Peyer's patch (tissue), 4 donors: ENCODE measurements at regions not wholly inside any gene's neighbourhood (a gene's known extent, or its start where the extent isn't known, plus 50 kb on each side); places are given as distances from the start of the nearest gene placed in this dataset.

Experiments
- DNase-seq, 3 donors: peaks; one replicate each; pipeline ENCODE4 v3.0.0-alpha.2; 2017 to 2019
- H3K27ac ChIP-seq, 4 donors: fragments of 200-600 bp; sonication (generic); one replicate each; pipeline ENCODE4 v1.5.1; 2016 to 2019
- H3K27me3 ChIP-seq, 2 donors: fragments of 200-600 bp; sonication (generic); one replicate each; pipeline ENCODE4 v1.5.1; 2019
- H3K36me3 ChIP-seq, 3 donors: fragments of 200-600 bp; sonication (generic); one replicate each; pipeline ENCODE4 v1.5.1; 2016 to 2019
- H3K4me1 ChIP-seq, 4 donors: fragments of 200-600 bp; sonication (generic); one replicate each; pipeline ENCODE4 v1.5.1; 2016 to 2019
- H3K4me3 ChIP-seq, 4 donors: fragments of 200-600 bp; sonication (generic); 1 replicate in 3 of 4; 2 replicates in 1 of 4; pipeline ENCODE4 v1.5.1; 2016 to 2019; ENCODE audit warnings: mild to moderate bottlenecking in 1 of 4
- H3K9me3 ChIP-seq, 4 donors: fragments of 200-600 bp; sonication (generic); one replicate each; pipeline ENCODE4 v1.5.1; 2016 to 2019; ENCODE audit warnings: mild to moderate bottlenecking in 1 of 4
- POLR2A ChIP-seq, 2 donors: fragments of 450-650 bp; IDR thresholded peaks; one replicate each; pipeline ENCODE4 v1.5.1; 2017; ENCODE audit warnings: antibody characterized with exemption in 2 of 2, mild to moderate bottlenecking in 2 of 2, moderate library complexity in 2 of 2
- TF ChIP-seq, protein P1 (sequence below), 6 experiments: fragments of 450-650 bp in 4 of 6; fragments of 200-600 bp in 2 of 6; sonication (generic) in 1 of 6; IDR thresholded peaks; one replicate each; pipeline ENCODE4 v1.5.1; 2017 to 2019; ENCODE audit warnings: antibody characterized with exemption in 6 of 6, mild to moderate bottlenecking in 3 of 6, moderate library complexity in 1 of 6

- H3K4me3 ChIP-seq, result no peak overlapping the region
Measured at GRCh38 chr15:97597801-97598200, 362.7 kb upstream of the ARRDC4 start.

DNA sequence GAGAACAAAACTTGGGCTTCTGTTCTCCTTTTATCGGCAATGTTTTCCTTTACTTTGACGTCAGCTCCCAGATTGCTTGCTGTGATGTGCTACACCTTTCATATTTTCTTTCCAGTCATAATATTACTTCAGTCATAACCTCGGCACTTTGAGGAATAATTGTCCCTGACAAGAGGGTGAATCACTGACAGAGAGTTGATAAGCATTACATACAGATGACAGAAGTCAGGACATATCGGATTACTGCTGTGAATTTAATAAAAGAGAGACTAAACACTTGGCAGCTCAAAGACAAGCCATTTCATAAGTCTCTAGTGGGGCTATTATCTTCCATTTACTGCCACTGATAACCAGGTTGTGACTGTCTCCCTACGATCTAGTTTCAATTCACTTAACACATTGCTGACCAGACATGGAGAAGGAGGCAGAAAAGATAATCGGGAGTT lies 362.1 kb upstream of the ARRDC4 start:
- H3K4me1 ChIP-seq, result no peaks in the 10 kb centered on the region
- TF ChIP-seq, protein P1, sequence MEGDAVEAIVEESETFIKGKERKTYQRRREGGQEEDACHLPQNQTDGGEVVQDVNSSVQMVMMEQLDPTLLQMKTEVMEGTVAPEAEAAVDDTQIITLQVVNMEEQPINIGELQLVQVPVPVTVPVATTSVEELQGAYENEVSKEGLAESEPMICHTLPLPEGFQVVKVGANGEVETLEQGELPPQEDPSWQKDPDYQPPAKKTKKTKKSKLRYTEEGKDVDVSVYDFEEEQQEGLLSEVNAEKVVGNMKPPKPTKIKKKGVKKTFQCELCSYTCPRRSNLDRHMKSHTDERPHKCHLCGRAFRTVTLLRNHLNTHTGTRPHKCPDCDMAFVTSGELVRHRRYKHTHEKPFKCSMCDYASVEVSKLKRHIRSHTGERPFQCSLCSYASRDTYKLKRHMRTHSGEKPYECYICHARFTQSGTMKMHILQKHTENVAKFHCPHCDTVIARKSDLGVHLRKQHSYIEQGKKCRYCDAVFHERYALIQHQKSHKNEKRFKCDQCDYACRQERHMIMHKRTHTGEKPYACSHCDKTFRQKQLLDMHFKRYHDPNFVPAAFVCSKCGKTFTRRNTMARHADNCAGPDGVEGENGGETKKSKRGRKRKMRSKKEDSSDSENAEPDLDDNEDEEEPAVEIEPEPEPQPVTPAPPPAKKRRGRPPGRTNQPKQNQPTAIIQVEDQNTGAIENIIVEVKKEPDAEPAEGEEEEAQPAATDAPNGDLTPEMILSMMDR (IDR thresholded peaks at IDR 0.05), result no peak
- TF ChIP-seq POLR2A (IDR thresholded peaks at IDR 0.05), result no peak
- DNase-seq, result no peak
- no peaks in the 10 kb centered on the region for H3K36me3 ChIP-seq
- H3K27ac ChIP-seq, result no peak overlapping the region
- H3K4me3 ChIP-seq, result no peak overlapping the region
- H3K27me3 ChIP-seq, result no peaks in the 10 kb centered on the region
- H3K9me3 ChIP-seq, result no peaks in the 10 kb centered on the region

More at GRCh38 chr15:97597801-97598200, 362.7 kb upstream of the ARRDC4 start:
- H3K27ac ChIP-seq, result no peak overlapping the region
- TF ChIP-seq, protein P1 (IDR thresholded peaks at IDR 0.05), result no peak
- no peak for TF ChIP-seq POLR2A (IDR thresholded peaks at IDR 0.05)
- H3K36me3 ChIP-seq, result no peaks in the 10 kb centered on the region
- no peaks in the 10 kb centered on the region for H3K27me3 ChIP-seq
- H3K9me3 ChIP-seq, result no peaks in the 10 kb centered on the region
- DNase-seq, result no peak
- no peaks in the 10 kb centered on the region for H3K4me1 ChIP-seq

DNA sequence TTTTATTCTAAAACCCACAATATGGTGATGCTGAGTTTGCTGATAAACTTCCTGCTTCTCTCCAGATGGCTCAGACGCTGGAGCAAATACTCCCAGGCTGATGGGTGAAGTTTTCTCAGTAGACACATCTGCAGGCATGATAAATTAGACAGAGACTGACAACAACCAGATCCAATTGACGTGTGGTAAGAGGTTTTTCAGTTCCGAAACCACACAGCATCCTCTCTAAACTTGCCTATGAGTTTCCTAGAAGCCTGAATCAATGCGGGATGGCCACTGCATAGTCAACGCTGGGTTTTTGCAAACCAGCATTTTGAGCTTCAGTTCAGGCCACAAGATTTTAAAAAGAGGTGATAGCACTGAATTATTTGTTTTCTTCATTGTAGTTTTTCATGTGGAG lies 360.3 kb upstream of the ARRDC4 start:
- Histone ChIP-seq H3K27ac (no peak overlapping the region), H3K27me3 (no peaks in the 10 kb centered on the region), H3K4me1 (no peaks in the 10 kb centered on the region), H3K36me3 (no peaks in the 10 kb centered on the region), H3K9me3 (no peaks in the 10 kb centered on the region), H3K4me3 (no peak overlapping the region)
- TF ChIP-seq POLR2A (IDR thresholded peaks at IDR 0.05), result no peak
- TF ChIP-seq, protein P1 (IDR thresholded peaks at IDR 0.05), result no peak
- no peak for DNase-seq

GRCh38 chr15:97604677-97605076 lies 355.8 kb upstream of the ARRDC4 start:
- TF ChIP-seq, protein P1 (IDR thresholded peaks at IDR 0.05), result no peak
- no peak for TF ChIP-seq POLR2A (IDR thresholded peaks at IDR 0.05)
- no peaks in the 10 kb centered on the region for H3K27me3 ChIP-seq
- no peak for DNase-seq
- H3K4me1 ChIP-seq, result no peaks in the 10 kb centered on the region
- no peak overlapping the region for H3K27ac ChIP-seq
- H3K36me3 ChIP-seq, result no peaks in the 10 kb centered on the region
- H3K4me3 ChIP-seq, result no peak overlapping the region
- no peaks in the 10 kb centered on the region for H3K9me3 ChIP-seq

DNA sequence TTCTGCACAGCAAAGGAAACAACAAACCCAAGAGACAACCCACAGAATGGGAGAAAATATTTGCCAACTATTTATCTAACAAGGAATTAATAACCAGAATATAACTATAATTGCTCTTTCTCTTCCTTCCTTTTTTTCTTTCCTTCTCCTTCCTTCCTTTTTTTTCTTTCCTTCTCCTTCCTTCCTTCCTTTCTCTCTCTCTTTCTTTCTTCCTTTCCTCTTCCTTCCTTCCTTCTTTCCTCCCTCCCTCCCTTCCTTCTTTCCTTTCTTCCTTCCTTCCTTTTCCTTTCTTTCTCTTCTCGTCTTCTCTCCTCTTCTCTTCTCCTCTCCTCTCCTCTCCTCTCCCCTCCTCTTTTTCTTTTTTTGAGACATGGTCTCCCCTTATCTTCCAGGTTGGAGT lies 345.4 kb upstream of the ARRDC4 start:
- Histone ChIP-seq H3K27ac (no peak overlapping the region), H3K9me3 (no peaks in the 10 kb centered on the region), H3K27me3 (no peaks in the 10 kb centered on the region), H3K36me3 (no peaks in the 10 kb centered on the region), H3K4me3 (no peak overlapping the region), H3K4me1 (no peaks in the 10 kb centered on the region)
- no peak for TF ChIP-seq POLR2A (IDR thresholded peaks at IDR 0.05)
- TF ChIP-seq, protein P1 (IDR thresholded peaks at IDR 0.05), result no peak
- DNase-seq, result no peak

GRCh38 chr15:97623091-97623661 lies 337.3 kb upstream of the ARRDC4 start:
- Histone ChIP-seq H3K27me3 (no peaks in the 10 kb centered on the region), H3K9me3 (no peaks in the 10 kb centered on the region), H3K36me3 (no peaks in the 10 kb centered on the region), H3K4me1 (no peaks in the 10 kb centered on the region), H3K27ac (no peak overlapping the region), H3K4me3 (no peak overlapping the region)
- TF ChIP-seq POLR2A (IDR thresholded peaks at IDR 0.05), result no peak
- TF ChIP-seq, protein P1 (IDR thresholded peaks at IDR 0.05), result no peak
- DNase-seq, result no peak
